ENCODE measurements at regions not wholly inside any gene's neighbourhood (a gene's known extent, or its start where the extent isn't known, plus 50 kb on each side); places are given as distances from the start of the nearest gene placed in this dataset.
"Not testable (repeated sequence)": the region's sequence is repeated elsewhere in the genome, so short reads cannot be mapped to it uniquely, and the experiment has no call there.

GRCh38 chr7:153638821-153639435 is 413.3 kb upstream of the DPP6 start:
- DNase-seq, result peak; percentile 37
- ATAC-seq, result no peak
- intact Hi-C loops (cut with micrococcal nuclease), result no loop called here

DNA sequence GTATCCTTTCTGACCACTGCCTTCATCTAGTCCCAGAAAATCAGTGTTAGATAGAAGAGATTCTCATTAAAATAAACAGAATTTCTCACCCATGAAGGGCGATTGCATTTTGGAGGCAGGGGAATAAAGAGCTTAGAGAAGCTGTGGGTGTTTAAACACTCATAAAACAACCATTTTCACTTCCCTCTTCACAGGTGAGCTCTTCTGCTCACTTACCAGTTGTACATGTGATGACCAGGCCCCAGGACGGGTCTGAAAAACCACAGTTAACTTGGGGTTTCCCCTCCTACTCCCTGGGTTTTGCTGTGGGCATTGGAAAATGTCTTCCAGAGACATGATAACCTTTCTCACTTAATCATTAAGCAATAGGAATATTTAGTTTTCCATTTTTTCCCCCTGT is 411.6 kb upstream of the DPP6 start:
- intact Hi-C loops (cut with micrococcal nuclease), result no loop called here
- DNase-seq (no peak), ATAC-seq (no peak)

- peak; percentile 75 for ATAC-seq
- DNase-seq, result peak; percentile 66
- intact Hi-C loops (cut with micrococcal nuclease), result no loop called here
These were observed 411.0 kb upstream of the DPP6 start for GRCh38 chr7:153641199-153641598.

GRCh38 chr7:153642989-153643388 is 409.2 kb upstream of the DPP6 start:
- no peak for DNase-seq
- intact Hi-C loops (cut with micrococcal nuclease), result no loop called here
- ATAC-seq, result no peak

DNA sequence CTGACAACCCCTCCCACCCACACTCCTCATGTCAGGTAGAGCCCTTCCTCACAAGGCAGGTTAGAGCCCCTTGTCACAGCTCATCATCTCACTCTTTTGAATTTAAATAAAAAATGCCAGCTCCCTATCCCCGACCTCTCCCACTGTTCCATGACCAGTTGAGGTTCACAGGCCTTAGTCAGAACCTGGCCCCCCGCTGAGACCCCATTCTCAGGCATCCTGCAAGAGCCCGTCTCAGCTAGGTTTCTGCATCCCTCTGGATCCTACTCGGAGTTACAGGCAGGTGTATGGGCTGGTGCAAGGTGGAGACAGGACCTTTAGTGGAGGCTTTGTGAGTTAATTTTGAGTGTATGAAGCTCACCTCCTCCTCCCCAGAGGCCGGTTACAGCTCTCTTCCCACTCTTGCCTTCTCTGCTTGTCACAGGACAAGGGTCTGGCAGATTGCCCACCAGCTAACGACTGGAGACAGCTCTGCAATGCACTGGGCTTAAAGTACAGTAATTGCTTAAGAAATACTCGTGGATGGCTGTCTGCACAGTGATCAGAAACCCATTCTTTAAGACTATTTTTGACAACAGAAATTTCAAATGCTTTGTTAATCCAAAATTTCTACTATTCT is 394.9 kb upstream of the DPP6 start:
- no peak for ATAC-seq
- DNase-seq, result no peak
- intact Hi-C loops (cut with micrococcal nuclease), result no loop called here

DNA sequence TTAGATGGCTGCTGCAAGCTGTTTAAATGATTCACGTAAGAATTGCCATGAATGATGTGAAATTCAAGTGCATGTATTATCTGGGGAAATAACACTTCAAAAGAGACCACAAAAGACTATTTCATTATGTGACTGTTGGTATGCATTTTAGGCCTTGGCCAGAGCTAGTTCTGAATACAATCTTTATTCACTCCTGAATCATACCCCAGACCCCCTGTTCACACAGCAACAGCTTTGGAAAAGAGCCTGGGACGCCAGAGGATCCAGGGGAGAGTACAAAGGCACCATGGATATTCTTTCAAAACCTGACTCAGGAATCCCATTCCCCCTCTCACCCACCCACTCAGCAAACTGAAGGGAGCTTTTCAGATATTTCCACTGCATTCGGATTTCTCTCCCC is 377.1 kb upstream of the DPP6 start:
- intact Hi-C loops (cut with micrococcal nuclease), result no loop called here
- DNase-seq (no peak), ATAC-seq (no peak)

DNA sequence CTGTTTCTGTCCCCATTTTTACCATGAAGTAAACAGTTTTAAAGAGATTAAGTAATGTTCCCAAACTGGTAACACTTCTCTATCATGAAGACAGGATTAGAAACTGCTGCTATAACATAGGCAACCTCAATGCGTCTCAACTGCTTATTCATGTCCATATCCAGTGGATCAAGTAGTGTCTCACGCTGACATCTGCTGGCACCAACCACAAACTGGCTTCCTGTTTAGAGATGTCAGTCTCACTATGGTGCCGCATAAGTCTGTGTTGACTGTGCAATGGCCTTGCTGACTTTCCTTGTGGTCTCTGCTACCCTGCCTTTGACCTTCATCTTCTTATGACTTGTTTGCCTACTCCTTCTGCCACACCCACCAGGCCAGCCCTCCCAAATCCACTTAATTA is 369.6 kb upstream of the DPP6 start:
- intact Hi-C loops (cut with micrococcal nuclease), result no loop called here
- ATAC-seq, result no peak

DNA sequence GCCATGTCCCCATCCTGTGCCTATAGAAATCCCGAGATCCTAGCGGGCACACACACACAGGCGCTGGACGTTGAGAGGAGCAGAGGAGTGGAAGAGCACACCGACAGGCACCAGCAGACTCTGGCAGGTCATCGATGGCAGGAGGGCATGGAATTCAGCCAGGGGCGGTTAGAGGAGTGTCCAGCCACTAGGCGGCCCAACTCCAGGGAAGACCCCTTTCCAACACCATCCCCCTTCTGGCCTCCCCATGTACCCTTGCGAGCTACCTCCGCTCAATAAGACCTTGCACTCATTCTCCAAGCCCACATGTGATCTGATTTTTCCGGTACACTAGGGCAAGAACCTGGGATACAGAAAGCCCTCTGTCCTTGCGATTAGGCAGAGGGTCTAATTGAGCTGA is 356.0 kb upstream of the DPP6 start:
- DNase-seq (no peak), ATAC-seq (no peak)
- intact Hi-C loops (cut with micrococcal nuclease), result no loop called here

More for the DNA sequence above, 369.6 kb upstream of the DPP6 start:
- DNase-seq, result no peak

- no peak for DNase-seq
- ATAC-seq, result no peak
- intact Hi-C loops (cut with micrococcal nuclease), result no loop called here
These were observed 354.2 kb upstream of the DPP6 start for GRCh38 chr7:153698046-153698445.

DNA sequence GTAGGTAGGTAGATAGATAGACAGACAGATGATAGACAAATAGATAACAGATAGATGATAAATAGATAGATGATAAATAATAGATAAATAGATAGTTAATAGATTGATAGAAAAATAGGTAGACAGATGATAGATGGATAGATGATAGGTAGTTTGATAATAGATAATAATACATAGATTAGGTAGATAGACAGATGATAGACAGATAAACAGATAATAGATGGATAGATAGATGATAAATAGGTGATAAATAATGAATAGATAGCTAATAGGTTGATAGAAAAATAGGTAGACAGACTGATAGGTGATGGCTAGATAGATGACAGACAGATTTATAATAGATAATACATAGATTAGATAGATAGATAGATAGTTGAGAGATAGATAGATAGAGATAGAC is 350.5 kb upstream of the DPP6 start:
- DNase-seq, result no peak
- intact Hi-C loops (cut with micrococcal nuclease), result no loop called here
- ATAC-seq, result no peak

- ATAC-seq; intact Hi-C loops (cut with micrococcal nuclease): not testable (repeated sequence)
These were observed 328.3 kb upstream of the DPP6 start for GRCh38 chr7:153723892-153724291.

DNA sequence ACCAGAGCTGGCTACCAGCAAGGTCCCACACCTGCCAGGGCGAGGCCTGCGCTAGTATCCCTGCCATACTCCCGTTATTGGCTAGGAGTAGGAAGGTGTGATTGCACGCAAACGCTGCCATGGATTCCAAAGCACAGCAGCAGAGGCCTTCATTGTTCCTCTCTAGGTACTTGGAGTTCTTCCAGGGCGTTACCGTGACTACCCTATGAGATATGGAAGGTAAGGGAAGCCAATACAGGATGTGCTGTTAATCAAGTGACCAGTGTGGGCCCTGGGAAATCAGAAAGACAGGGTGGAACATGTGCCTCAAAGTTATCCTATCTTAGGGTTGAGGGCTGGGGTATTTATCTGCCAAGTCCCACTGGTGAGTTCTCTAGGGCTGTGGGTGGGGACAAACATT is 320.7 kb upstream of the DPP6 start:
- ATAC-seq; intact Hi-C loops (cut with micrococcal nuclease); DNase-seq: not testable (repeated sequence)

More at GRCh38 chr7:153723892-153724291, 328.3 kb upstream of the DPP6 start:
- DNase-seq, result not testable (repeated sequence)

- intact Hi-C loops (cut with micrococcal nuclease); DNase-seq; ATAC-seq: not testable (repeated sequence)
These were observed 308.8 kb upstream of the DPP6 start for GRCh38 chr7:153743434-153743833.

DNA sequence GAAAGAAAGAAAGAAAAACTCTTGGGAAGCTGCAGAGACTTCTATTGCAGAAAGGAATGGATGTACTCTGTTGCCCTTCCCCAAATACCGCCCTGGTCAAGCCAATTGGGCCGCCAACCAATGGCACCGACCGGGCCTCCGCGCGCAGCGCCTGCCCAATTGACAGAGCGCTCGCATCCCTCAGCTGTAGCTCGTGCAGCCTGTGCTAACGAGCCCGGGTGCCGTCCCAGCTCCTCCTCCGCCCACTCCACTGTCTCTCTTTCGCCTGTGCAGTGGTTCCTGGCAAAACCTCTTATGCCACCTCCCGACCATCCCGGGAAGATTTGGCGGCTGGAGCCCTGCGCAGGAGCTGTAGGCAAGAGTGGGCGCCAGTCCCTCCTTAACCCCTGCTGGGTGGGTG is 304.2 kb upstream of the DPP6 start:
- ATAC-seq; intact Hi-C loops (cut with micrococcal nuclease); DNase-seq: not testable (repeated sequence)

GRCh38 chr7:153748885-153749284 is 303.3 kb upstream of the DPP6 start:
- DNase-seq; intact Hi-C loops (cut with micrococcal nuclease); ATAC-seq: not testable (repeated sequence)

GRCh38 chr7:153765869-153766268 is 286.3 kb upstream of the DPP6 start:
- intact Hi-C loops (cut with micrococcal nuclease); ATAC-seq; DNase-seq: not testable (repeated sequence)

GRCh38 chr7:153766926-153767325 is 285.3 kb upstream of the DPP6 start:
- ATAC-seq; DNase-seq; intact Hi-C loops (cut with micrococcal nuclease): not testable (repeated sequence)

DNA sequence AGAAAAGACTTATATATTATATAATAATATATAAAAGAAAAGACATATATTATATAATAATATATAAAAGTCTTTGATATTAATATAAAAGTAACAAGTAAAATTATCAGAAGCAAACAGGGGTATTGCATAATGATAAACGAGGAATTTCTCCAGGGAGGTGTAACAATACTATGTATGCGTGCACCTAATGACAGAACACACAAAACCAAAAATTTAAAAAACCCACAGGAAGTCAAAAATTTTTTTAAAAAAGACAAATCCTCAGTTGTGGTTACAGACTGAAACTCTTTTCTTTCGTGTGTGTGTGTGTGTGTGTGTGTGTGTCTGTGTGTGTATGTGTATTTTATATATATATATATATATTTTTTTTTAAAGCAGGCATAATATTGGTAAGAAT is 279.2 kb upstream of the DPP6 start:
- intact Hi-C loops (cut with micrococcal nuclease), result no loop called here
- DNase-seq, result no peak
- no peak for ATAC-seq

DNA sequence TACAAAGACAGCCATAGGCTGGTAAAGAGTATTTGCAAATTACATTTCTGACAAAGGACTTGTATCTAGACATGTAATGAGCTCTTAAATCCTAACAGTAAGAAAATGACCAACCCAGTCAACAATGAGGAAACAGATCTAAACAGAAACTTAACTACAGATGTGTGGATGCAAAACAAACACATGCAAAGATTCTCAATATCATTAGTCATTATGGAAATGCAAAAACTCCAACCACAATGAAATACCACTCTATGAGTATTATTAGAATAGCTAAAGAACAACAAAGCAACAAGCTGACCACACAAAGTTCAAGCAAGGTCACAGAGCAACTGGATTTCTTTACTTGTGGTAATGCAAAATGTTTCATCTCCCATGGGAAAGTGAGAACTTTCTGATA is 275.3 kb upstream of the DPP6 start:
- DNase-seq; intact Hi-C loops (cut with micrococcal nuclease); ATAC-seq: not testable (repeated sequence)

DNA sequence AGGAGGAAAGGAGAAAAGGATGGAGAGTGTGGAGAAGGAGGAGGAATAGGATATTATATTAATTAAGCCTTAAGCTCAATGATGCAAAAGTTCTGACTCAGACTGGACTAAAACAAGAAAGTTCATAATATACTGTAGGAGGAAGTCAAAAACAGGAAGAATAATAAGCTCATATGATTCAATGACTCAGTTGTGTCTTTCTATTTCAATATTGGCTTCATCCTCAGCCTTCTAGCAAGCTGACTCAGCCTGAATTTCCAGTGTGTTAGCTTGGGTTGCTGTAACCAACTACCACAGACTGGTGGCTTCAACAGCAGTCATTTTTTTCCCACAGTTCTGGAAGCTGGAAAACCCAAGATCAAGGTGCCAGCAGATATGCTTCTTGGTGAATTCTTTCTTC is 254.8 kb upstream of the DPP6 start:
- intact Hi-C loops (cut with micrococcal nuclease); ATAC-seq; DNase-seq: not testable (repeated sequence)

- intact Hi-C loops (cut with micrococcal nuclease), result no loop called here
- ATAC-seq, result no peak
- no peak for DNase-seq
These were observed 244.1 kb upstream of the DPP6 start for GRCh38 chr7:153808117-153808516.
